Spleen (tissue), 7 donors: ENCODE measurements at regions not wholly inside any gene's neighbourhood (a gene's known extent, or its start where the extent isn't known, plus 50 kb on each side); places are given as distances from the start of the nearest gene placed in this dataset.

Source experiments
- POLR2A ChIP-seq, 3 donors: fragments of 450-650 bp; IDR thresholded peaks; one replicate each; pipeline ENCODE4 v1.5.1; 2017; ENCODE audit warnings: antibody characterized with exemption in 3 of 3, mild to moderate bottlenecking in 1 of 3
- TF ChIP-seq, protein P1 (sequence below), 11 experiments: fragments of 200-600 bp in 7 of 11; fragments of 450-650 bp in 4 of 11; sonication (generic) in 4 of 11; IDR thresholded peaks in 8 of 11; conservative IDR thresholded peaks in 3 of 11; 1 replicate in 7 of 11; 2 replicates in 4 of 11; pipeline versions ENCODE4 v1.4.0 to v1.8.0; 2016 to 2021; ENCODE audit warnings: antibody characterized with exemption in 11 of 11, inconsistent platforms in 4 of 11, mild to moderate bottlenecking in 1 of 11
- donor health status: DM: no; HTN: no; CAD: no; lungs with moderate emphysema.
- donor health status: DM: no; HTN: no; CAD: no.
- donor health status: DM: no; HTN: no; CAD: no.

- TF ChIP-seq, protein P1, sequence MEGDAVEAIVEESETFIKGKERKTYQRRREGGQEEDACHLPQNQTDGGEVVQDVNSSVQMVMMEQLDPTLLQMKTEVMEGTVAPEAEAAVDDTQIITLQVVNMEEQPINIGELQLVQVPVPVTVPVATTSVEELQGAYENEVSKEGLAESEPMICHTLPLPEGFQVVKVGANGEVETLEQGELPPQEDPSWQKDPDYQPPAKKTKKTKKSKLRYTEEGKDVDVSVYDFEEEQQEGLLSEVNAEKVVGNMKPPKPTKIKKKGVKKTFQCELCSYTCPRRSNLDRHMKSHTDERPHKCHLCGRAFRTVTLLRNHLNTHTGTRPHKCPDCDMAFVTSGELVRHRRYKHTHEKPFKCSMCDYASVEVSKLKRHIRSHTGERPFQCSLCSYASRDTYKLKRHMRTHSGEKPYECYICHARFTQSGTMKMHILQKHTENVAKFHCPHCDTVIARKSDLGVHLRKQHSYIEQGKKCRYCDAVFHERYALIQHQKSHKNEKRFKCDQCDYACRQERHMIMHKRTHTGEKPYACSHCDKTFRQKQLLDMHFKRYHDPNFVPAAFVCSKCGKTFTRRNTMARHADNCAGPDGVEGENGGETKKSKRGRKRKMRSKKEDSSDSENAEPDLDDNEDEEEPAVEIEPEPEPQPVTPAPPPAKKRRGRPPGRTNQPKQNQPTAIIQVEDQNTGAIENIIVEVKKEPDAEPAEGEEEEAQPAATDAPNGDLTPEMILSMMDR (IDR thresholded peaks at IDR 0.05 in 8 of 11, conservative IDR thresholded peaks at IDR 0.05 in 3 of 11), result no peak
- no peak for TF ChIP-seq POLR2A (IDR thresholded peaks at IDR 0.05)
These were observed 83.5 kb upstream of the DTNA start for GRCh38 chr18:34626404-34627136.
